GM13977 (cell line): ENCODE measurements at regions not wholly inside any gene's neighbourhood (a gene's known extent, or its start where the extent isn't known, plus 50 kb on each side); places are given as distances from the start of the nearest gene placed in this dataset.

Experiments
- DNase-seq: peaks from one replicate; pipeline ENCODE4 v3.0.0; 2012; ENCODE audit warnings: low spot score
- CTCF ChIP-seq: IDR thresholded peaks from 2 replicates; pipeline ENCODE4 v1.5.1; 2012; ENCODE audit warnings: mild to moderate bottlenecking, control low read depth; ENCODE audit not compliant: insufficient read depth; ENCODE audit errors: extremely low read depth, missing control alignments
- in situ Hi-C: fragments of 300-500 bp; cut with MboI; formaldehyde crosslinking; loops from one replicate; pipeline ENCODE4 v1.12.0; 2022; ENCODE audit warnings: low sequenced_read_pairs, low pct_unique_long_range_greater_than_20kb, mixed read lengths, inconsistent platforms; ENCODE audit not compliant: unreplicated experiment

GRCh38 chr21:39066829-39067780 is 116.1 kb downstream of the PSMG1 start:
- DNase-seq: no peak
- in situ Hi-C loops: no loop called here
- no peak for TF ChIP-seq CTCF

- no peak for DNase-seq
- in situ Hi-C loops: no loop called here
- TF ChIP-seq CTCF: no peak
Observed at GRCh38 chr21:39065917-39066316, 117.3 kb downstream of the PSMG1 start.

- no peak for TF ChIP-seq CTCF
- DNase-seq: no peak
- in situ Hi-C loops: no loop called here
Observed at GRCh38 chr21:39064325-39065012, 118.8 kb downstream of the PSMG1 start.

- in situ Hi-C loops: no loop called here
- DNase-seq: no peak
- TF ChIP-seq CTCF: no peak
Observed at GRCh38 chr21:39063517-39063916, 119.7 kb downstream of the PSMG1 start.

- no peak for TF ChIP-seq CTCF
- no peak for DNase-seq
- in situ Hi-C loops: no loop called here
Observed at GRCh38 chr21:39062196-39062595, 121.1 kb downstream of the PSMG1 start.

GRCh38 chr21:39061766-39062165 is 121.5 kb downstream of the PSMG1 start:
- in situ Hi-C loops: no loop called here
- no peak for DNase-seq
- TF ChIP-seq CTCF: no peak
